ENCODE measurements at regions not wholly inside any gene's neighbourhood (a gene's known extent, or its start where the extent isn't known, plus 50 kb on each side); places are given as distances from the start of the nearest gene placed in this dataset.

DNA sequence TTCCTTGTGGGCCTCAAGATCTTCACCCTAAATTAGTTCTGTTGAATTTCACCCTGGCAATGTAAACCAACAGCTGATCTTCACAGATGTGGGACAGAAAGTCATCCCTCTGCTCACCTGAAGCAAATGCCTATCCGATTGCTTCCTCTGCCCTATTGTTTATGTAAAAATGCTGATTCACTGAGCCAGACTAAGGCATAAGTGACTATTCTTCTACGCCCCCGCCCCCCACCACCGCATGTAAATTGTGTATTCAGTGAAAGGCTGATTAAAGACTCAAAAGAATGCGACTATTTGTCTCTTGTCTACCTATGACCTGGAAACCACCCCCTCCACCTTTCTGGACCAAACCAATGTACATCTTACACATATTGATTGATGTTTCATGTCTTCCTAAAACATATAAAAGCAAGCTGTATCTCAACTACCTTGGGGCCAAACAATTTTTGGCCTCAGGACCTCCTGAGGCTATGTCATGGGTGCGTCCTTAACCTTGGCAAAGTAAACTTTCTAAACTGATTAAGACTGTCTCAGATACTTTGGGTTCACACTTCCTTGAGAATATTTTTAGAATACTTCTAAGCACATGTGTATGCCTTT, 129.7 kb upstream of the BOD1 start:
- no peak overlapping the region for H3K23ac ChIP-seq (ENCODE audit: insufficient read length, low read depth, low read length)

More for the DNA sequence above, 129.7 kb upstream of the BOD1 start:
- Histone ChIP-seq H3K4ac (ENCODE audit: low read depth, low read length) (no peak overlapping the region), H3K4me1 (ENCODE audit: insufficient read depth, low read length) (peaks cover 10% of the 10 kb centered on the region; the same call in 1 of the 2 replicates), H3K9ac (ENCODE audit: extremely low read depth, insufficient read length, low read length) (no peak overlapping the region), H3K4me2 (ENCODE audit: insufficient read depth, insufficient read length, low read length) (peak overlapping the region; percentile 44), H3K14ac (ENCODE audit: insufficient read depth, low read length) (no peak overlapping the region), H3K27ac (ENCODE audit: insufficient read length, low read depth, low read length) (peak overlapping the region; percentile 61), H2BK15ac (ENCODE audit: low read depth, low read length) (no peak overlapping the region), H2BK12ac (ENCODE audit: insufficient read length, low read depth, low read length) (no peak overlapping the region), H3K79me1 (ENCODE audit: insufficient read depth, low read depth, low read length, poor library complexity, severe bottlenecking) (no peaks in the 10 kb centered on the region), H4K8ac (replicated peaks; ENCODE audit: insufficient read length, low read depth, low read length) (peak overlapping the region; percentile 53), H2BK5ac (ENCODE audit: insufficient read length, low read length) (no peak overlapping the region), H3K56ac (ENCODE audit: insufficient read length, low read depth, low read length) (no peak overlapping the region), H3T11ph (ENCODE audit: low read length) (peak overlapping the region; percentile 74), H3K18ac (ENCODE audit: insufficient read length, low read depth, low read length) (no peak overlapping the region), H3K79me2 (ENCODE audit: insufficient read depth, low read length) (no peaks in the 10 kb centered on the region), H2AFZ (ENCODE audit: low read length) (no peak overlapping the region), H3K9me3 (ENCODE audit: control insufficient read depth, low read depth, low read length) (no peaks in the 10 kb centered on the region), H4K5ac (ENCODE audit: insufficient read length, low read depth, low read length) (no peak overlapping the region), H4K91ac (ENCODE audit: insufficient read length, low read depth, low read length) (no peak overlapping the region), H2BK20ac (ENCODE audit: low read depth, low read length, poor library complexity, severe bottlenecking) (no peak overlapping the region), H4K20me1 (ENCODE audit: control insufficient read depth, insufficient read depth, insufficient read length) (no peaks in the 10 kb centered on the region), H2AK5ac (ENCODE audit: insufficient read length, low read length) (no peak overlapping the region), H2BK120ac (ENCODE audit: low read depth, low read length, poor library complexity, severe bottlenecking) (no peak overlapping the region), H3K23me2 (ENCODE audit: insufficient read length, low read depth, low read length, poor library complexity, severe bottlenecking) (no peaks in the 10 kb centered on the region), H3K27me3 (ENCODE audit: insufficient read depth, low read length) (no peaks in the 10 kb centered on the region)
- Mint-ChIP-seq H3K4me1 (peaks cover 50 to 60% of the 10 kb centered on the region in 2 experiments), H3K27ac (peak overlapping the region; percentile 81 to 95 (median 89)), H3K36me3 (ENCODE audit: insufficient read depth in 1 of 3, low read depth in 3 of 3) (peaks cover 0 to under 1% (median 0%) of the 10 kb centered on the region in 3 experiments; a peak in 2 of 7 replicates), H3K9me3 (no peaks in the 10 kb centered on the region; a peak in 1 of 5 replicates), H3K27me3 (ENCODE audit: low read depth) (no peaks in the 10 kb centered on the region; the same call in 1 of the 2 replicates), H3K4me3 (peak overlapping the region; percentile 45 to 67)
- TF ChIP-seq, protein P1, sequence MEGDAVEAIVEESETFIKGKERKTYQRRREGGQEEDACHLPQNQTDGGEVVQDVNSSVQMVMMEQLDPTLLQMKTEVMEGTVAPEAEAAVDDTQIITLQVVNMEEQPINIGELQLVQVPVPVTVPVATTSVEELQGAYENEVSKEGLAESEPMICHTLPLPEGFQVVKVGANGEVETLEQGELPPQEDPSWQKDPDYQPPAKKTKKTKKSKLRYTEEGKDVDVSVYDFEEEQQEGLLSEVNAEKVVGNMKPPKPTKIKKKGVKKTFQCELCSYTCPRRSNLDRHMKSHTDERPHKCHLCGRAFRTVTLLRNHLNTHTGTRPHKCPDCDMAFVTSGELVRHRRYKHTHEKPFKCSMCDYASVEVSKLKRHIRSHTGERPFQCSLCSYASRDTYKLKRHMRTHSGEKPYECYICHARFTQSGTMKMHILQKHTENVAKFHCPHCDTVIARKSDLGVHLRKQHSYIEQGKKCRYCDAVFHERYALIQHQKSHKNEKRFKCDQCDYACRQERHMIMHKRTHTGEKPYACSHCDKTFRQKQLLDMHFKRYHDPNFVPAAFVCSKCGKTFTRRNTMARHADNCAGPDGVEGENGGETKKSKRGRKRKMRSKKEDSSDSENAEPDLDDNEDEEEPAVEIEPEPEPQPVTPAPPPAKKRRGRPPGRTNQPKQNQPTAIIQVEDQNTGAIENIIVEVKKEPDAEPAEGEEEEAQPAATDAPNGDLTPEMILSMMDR (conservative IDR thresholded peaks at IDR 0.05), result no peak
- WGBS (ENCODE audit: extremely low coverage, insufficient read length, low lambda C conversion rate), result no CpG with 5 or more reads among the region's 6 CpGs
- peak; percentile 39 for DNase-seq

Data from H9 (cell line).